GM12864 (cell line): ENCODE measurements at regions not wholly inside any gene's neighbourhood (a gene's known extent, or its start where the extent isn't known, plus 50 kb on each side); places are given as distances from the start of the nearest gene placed in this dataset.

Experiments used
- DNase-seq: peaks from one replicate; pipeline ENCODE4 v3.0.0-alpha.2; 2011; ENCODE audit warnings: low read depth
- H3K4me3 ChIP-seq: 2 replicates; pipeline ENCODE4 v1.5.1; 2011; ENCODE audit warnings: mild to moderate bottlenecking, low read depth, low read length, control low read depth
- CTCF ChIP-seq: IDR thresholded peaks from 2 replicates; pipeline ENCODE4 v1.5.1; 2011; ENCODE audit warnings: low read depth, mild to moderate bottlenecking, moderate library complexity, low read length, control low read depth, inconsistent platforms; ENCODE audit errors: missing control alignments

DNA sequence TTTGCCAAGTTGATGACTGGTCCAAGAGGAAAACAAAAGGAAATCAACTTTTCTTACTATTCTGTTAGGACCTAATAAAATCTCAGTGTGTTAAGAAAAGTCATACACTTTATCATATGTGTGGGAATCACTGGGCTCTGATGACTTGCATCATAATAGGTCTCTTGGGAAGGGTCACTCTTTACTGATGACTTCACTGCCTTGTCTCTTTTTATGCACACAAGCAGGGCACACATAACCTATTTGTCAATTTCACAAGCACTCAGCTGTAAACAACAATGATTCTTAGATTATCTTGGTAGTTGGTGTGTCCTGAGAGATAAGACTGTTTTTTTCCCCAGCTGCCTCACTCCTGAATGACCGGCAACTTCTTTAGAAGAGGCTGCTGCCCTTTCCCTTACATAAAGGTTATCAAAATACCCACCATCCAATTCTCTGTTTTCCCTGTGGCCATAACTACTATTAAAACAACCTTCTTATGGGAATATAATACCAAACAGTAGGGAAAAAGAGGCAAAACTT lies 50.9 kb upstream of the INSM2 start:
- no peak for DNase-seq
- TF ChIP-seq CTCF = no peak
- no peak overlapping the region for H3K4me3 ChIP-seq
